GM12865 (cell line): ENCODE measurements at regions not wholly inside any gene's neighbourhood (a gene's known extent, or its start where the extent isn't known, plus 50 kb on each side); places are given as distances from the start of the nearest gene placed in this dataset.

Experiments
- DNase-seq: peaks from one replicate; pipeline ENCODE4 v3.0.0; 2010; ENCODE audit warnings: low read depth
- H3K4me3 ChIP-seq: 2 replicates; pipeline ENCODE4 v1.5.1; 2011; ENCODE audit warnings: mild to moderate bottlenecking, low read depth, low read length, control low read depth
- CTCF ChIP-seq: IDR thresholded peaks from 2 replicates; pipeline ENCODE4 v1.5.1; 2011; ENCODE audit warnings: low read length, control low read depth, low read depth, inconsistent platforms; ENCODE audit not compliant: insufficient read depth; ENCODE audit errors: missing control alignments

- H3K4me3 ChIP-seq, result no peak overlapping the region
- no peak for DNase-seq
- TF ChIP-seq CTCF, result no peak
These were observed 240.9 kb downstream of the CALCRL start for GRCh38 chr2:187207126-187207525.

- H3K4me3 ChIP-seq, result no peak overlapping the region
- TF ChIP-seq CTCF, result no peak
- no peak for DNase-seq
These were observed 241.6 kb downstream of the CALCRL start for GRCh38 chr2:187206471-187206870.

GRCh38 chr2:187206071-187206470, 242.0 kb downstream of the CALCRL start:
- TF ChIP-seq CTCF, result no peak
- no peak for DNase-seq
- H3K4me3 ChIP-seq, result no peak overlapping the region

- no peak for TF ChIP-seq CTCF
- H3K4me3 ChIP-seq, result no peak overlapping the region
- DNase-seq, result no peak
These were observed 249.9 kb downstream of the CALCRL start for GRCh38 chr2:187198136-187198535.

GRCh38 chr2:187194049-187194448, 254.0 kb downstream of the CALCRL start:
- no peak for TF ChIP-seq CTCF

GRCh38 chr2:187188783-187189631, 259.0 kb downstream of the CALCRL start:
- no peak overlapping the region for H3K4me3 ChIP-seq
- no peak for DNase-seq
- TF ChIP-seq CTCF, result no peak

More at GRCh38 chr2:187194049-187194448, 254.0 kb downstream of the CALCRL start:
- H3K4me3 ChIP-seq, result no peak overlapping the region
- no peak for DNase-seq

GRCh38 chr2:187187519-187187918, 260.5 kb downstream of the CALCRL start:
- H3K4me3 ChIP-seq, result no peak overlapping the region
- no peak for DNase-seq
- no peak for TF ChIP-seq CTCF
